ENCODE measurements at regions not wholly inside any gene's neighbourhood (a gene's known extent, or its start where the extent isn't known, plus 50 kb on each side); places are given as distances from the start of the nearest gene placed in this dataset.

GRCh38 chr14:49969961-49970360 lies 77.1 kb downstream of the ARF6 start:
- no peak overlapping the region for H3K4me2 ChIP-seq (ENCODE audit: unreplicated experiment)
- H3K9me2 ChIP-seq (ENCODE audit: insufficient read depth): no peaks in the 10 kb centered on the region
- H4K20me1 ChIP-seq (ENCODE audit: insufficient read depth): no peaks in the 10 kb centered on the region
- H3K4me1 ChIP-seq (ENCODE audit: insufficient read depth): peaks cover 60% of the 10 kb centered on the region
- H3K9ac ChIP-seq: no peak overlapping the region
- WGBS, 2 experiments (ENCODE audit: low coverage in 1 of 2, low lambda C conversion rate in 2 of 2, missing lambda C conversion rate in 2 of 2): 80 to 83% methylated on average over 5 of the region's 5 CpGs
- in situ Hi-C loops (cut with MboI): no loop called here
- H3F3A ChIP-seq (ENCODE audit: insufficient read depth): peaks cover 37% of the 10 kb centered on the region
- no peaks in the 10 kb centered on the region for H3K9me3 ChIP-seq (ENCODE audit: low read depth)
- H2AFZ ChIP-seq: 0 out of 2 replicates have a peak overlapping the region, but pooled peaks have one; percentile 57
- no peak overlapping the region for H3K27ac ChIP-seq
- no peak overlapping the region for H3K4me3 ChIP-seq
- no peaks in the 10 kb centered on the region for H3K79me2 ChIP-seq (ENCODE audit: insufficient read depth)
- TF ChIP-seq EZH2phosphoT487 (IDR thresholded peaks at IDR 0.05; ENCODE audit: insufficient read depth, low read depth) (no peak), EZH2 (IDR thresholded peaks at IDR 0.05; ENCODE audit: insufficient read depth, poor library complexity, severe bottlenecking) (no peak)
- no peak for DNase-seq
- no peaks in the 10 kb centered on the region for H3K36me3 ChIP-seq (ENCODE audit: low read depth)
- H3K27me3 ChIP-seq (replicated peaks; ENCODE audit: insufficient read depth): no peaks in the 10 kb centered on the region

- TF ChIP-seq EZH2 (IDR thresholded peaks at IDR 0.05; ENCODE audit: insufficient read depth, poor library complexity, severe bottlenecking) (no peak), EZH2phosphoT487 (IDR thresholded peaks at IDR 0.05; ENCODE audit: insufficient read depth, low read depth) (no peak)
- no peaks in the 10 kb centered on the region for H4K20me1 ChIP-seq (ENCODE audit: insufficient read depth)
- no peak overlapping the region for H3K27ac ChIP-seq
- H3K27me3 ChIP-seq (replicated peaks; ENCODE audit: insufficient read depth): no peaks in the 10 kb centered on the region
- H3K4me3 ChIP-seq: no peak overlapping the region
- peaks cover 65% of the 10 kb centered on the region for H3K4me1 ChIP-seq (ENCODE audit: insufficient read depth)
- H3K9me3 ChIP-seq (ENCODE audit: low read depth): no peaks in the 10 kb centered on the region
- peaks cover 42% of the 10 kb centered on the region for H3F3A ChIP-seq (ENCODE audit: insufficient read depth)
- 53% methylated on average over 8 of the region's 8 CpGs for WGBS, 2 experiments (ENCODE audit: low coverage in 1 of 2, low lambda C conversion rate in 2 of 2, missing lambda C conversion rate in 2 of 2)
- peak overlapping the region; percentile 57 for H2AFZ ChIP-seq
- H3K36me3 ChIP-seq (ENCODE audit: low read depth): no peaks in the 10 kb centered on the region
- H3K9ac ChIP-seq: no peak overlapping the region
- in situ Hi-C loops (cut with MboI): no loop called here
- H3K9me2 ChIP-seq (ENCODE audit: insufficient read depth): no peaks in the 10 kb centered on the region
- H3K79me2 ChIP-seq (ENCODE audit: insufficient read depth): no peaks in the 10 kb centered on the region
- DNase-seq: peak; percentile 43
- H3K4me2 ChIP-seq (ENCODE audit: unreplicated experiment): no peak overlapping the region
Measured at GRCh38 chr14:49970474-49971147, 77.7 kb downstream of the ARF6 start.

- 0 out of 2 replicates have a peak overlapping the region, but pooled peaks have one; percentile 66 for H2AFZ ChIP-seq
- no peak for TF ChIP-seq EZH2phosphoT487 (IDR thresholded peaks at IDR 0.05; ENCODE audit: insufficient read depth, low read depth)
- H3K4me3 ChIP-seq: peak overlapping the region; percentile 60; the same call in 1 of the 2 replicates
- no peaks in the 10 kb centered on the region for H3K79me2 ChIP-seq (ENCODE audit: insufficient read depth)
- H3K4me1 ChIP-seq (ENCODE audit: insufficient read depth): peaks cover 69% of the 10 kb centered on the region
- H3K9ac ChIP-seq: peak overlapping the region; percentile 62; the same call in 1 of the 2 replicates
- peak overlapping the region; percentile 86 for H3K27ac ChIP-seq
- 83 to 88% methylated on average over 9 of the region's 9 CpGs for WGBS, 2 experiments (ENCODE audit: low coverage in 1 of 2, low lambda C conversion rate in 2 of 2, missing lambda C conversion rate in 2 of 2)
- no peaks in the 10 kb centered on the region for H3K9me3 ChIP-seq (ENCODE audit: low read depth)
- peak overlapping the region; percentile 77 for H3K4me2 ChIP-seq (ENCODE audit: unreplicated experiment)
- H4K20me1 ChIP-seq (ENCODE audit: insufficient read depth): no peaks in the 10 kb centered on the region
- peaks cover 50% of the 10 kb centered on the region for H3F3A ChIP-seq (ENCODE audit: insufficient read depth)
- H3K27me3 ChIP-seq (replicated peaks; ENCODE audit: insufficient read depth): no peaks in the 10 kb centered on the region
- H3K36me3 ChIP-seq (ENCODE audit: low read depth): no peaks in the 10 kb centered on the region
- H3K9me2 ChIP-seq (ENCODE audit: insufficient read depth): no peaks in the 10 kb centered on the region
- in situ Hi-C loops (cut with MboI): no loop called here
- DNase-seq: no peak
Measured at GRCh38 chr14:49971156-49972130, 78.6 kb downstream of the ARF6 start.

GRCh38 chr14:49972131-49972671 lies 79.3 kb downstream of the ARF6 start:
- peak overlapping the region; percentile 66 for H2AFZ ChIP-seq
- H3K9ac ChIP-seq: peak overlapping the region; percentile 62
- H3K4me1 ChIP-seq (ENCODE audit: insufficient read depth): peaks cover 68% of the 10 kb centered on the region
- peak overlapping the region; percentile 86 for H3K27ac ChIP-seq
- H3K79me2 ChIP-seq (ENCODE audit: insufficient read depth): no peaks in the 10 kb centered on the region
- no peaks in the 10 kb centered on the region for H4K20me1 ChIP-seq (ENCODE audit: insufficient read depth)
- peak overlapping the region; percentile 77 for H3K4me2 ChIP-seq (ENCODE audit: unreplicated experiment)
- H3K4me3 ChIP-seq: peak overlapping the region; percentile 60
- in situ Hi-C loops (cut with MboI): no loop called here
- DNase-seq: peak; percentile 83
- H3K9me3 ChIP-seq (ENCODE audit: low read depth): no peaks in the 10 kb centered on the region
- WGBS, 2 experiments (ENCODE audit: low coverage in 1 of 2, low lambda C conversion rate in 2 of 2, missing lambda C conversion rate in 2 of 2): 2 to 3% methylated on average over 5 of the region's 5 CpGs
- no peaks in the 10 kb centered on the region for H3K27me3 ChIP-seq (replicated peaks; ENCODE audit: insufficient read depth)
- H3K36me3 ChIP-seq (ENCODE audit: low read depth): no peaks in the 10 kb centered on the region
- H3K9me2 ChIP-seq (ENCODE audit: insufficient read depth): no peaks in the 10 kb centered on the region
- TF ChIP-seq EZH2 (IDR thresholded peaks at IDR 0.05; ENCODE audit: insufficient read depth, poor library complexity, severe bottlenecking): no peak
- TF ChIP-seq EZH2phosphoT487 (IDR thresholded peaks at IDR 0.05; ENCODE audit: insufficient read depth, low read depth): no peak
- peaks cover 58% of the 10 kb centered on the region for H3F3A ChIP-seq (ENCODE audit: insufficient read depth)
